NCI-H2107 (cell line): ENCODE measurements at regions not wholly inside any gene's neighbourhood (a gene's known extent, or its start where the extent isn't known, plus 50 kb on each side); places are given as distances from the start of the nearest gene placed in this dataset.
"Not testable (repeated sequence)": the region's sequence is repeated elsewhere in the genome, so short reads cannot be mapped to it uniquely, and the experiment has no call there.

Experiments
- DNase-seq: peaks from one replicate; lab custom pipeline; 2025; lab: John Stamatoyannopoulos, UW

DNA sequence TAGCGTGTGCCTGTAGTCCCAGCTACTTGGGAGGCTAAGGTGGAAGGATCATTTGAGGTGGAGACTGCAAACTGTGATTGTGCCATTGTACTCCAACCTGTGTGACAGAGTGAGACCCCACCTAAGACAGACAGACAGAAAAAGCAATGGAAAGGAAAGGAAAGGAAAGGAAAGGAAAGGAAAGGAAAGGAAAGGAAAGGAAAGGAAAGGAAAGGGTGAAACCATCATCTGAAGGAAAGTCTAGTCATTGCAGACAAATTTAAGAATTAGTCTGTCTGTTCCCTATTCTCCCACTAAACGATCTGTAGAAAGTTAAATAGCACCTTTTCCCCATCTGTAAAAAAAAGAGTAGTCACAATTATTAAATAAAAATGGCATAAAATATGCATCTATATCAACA, 91.1 kb upstream of the SKAP2 start:
- DNase-seq: no peak

DNA sequence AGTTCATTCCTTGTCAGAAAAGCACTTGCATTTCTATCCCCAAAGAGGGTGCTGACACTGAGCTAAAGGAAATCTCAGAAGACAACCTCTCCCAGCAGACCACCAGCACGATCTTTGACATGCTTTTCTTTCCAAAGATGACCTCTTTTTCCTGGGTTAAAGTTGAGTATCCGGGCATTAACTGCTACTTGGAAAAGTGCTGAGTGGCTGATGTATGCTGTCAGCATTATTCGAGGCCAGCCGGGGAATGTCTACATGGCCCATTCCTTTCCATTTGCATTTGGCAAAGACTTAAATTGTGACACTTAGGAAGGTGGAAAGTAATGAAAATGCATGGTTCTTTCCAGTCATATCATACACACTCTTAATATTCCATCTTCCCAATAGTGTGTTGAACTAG, 90.6 kb upstream of the SKAP2 start:
- DNase-seq: no peak

DNA sequence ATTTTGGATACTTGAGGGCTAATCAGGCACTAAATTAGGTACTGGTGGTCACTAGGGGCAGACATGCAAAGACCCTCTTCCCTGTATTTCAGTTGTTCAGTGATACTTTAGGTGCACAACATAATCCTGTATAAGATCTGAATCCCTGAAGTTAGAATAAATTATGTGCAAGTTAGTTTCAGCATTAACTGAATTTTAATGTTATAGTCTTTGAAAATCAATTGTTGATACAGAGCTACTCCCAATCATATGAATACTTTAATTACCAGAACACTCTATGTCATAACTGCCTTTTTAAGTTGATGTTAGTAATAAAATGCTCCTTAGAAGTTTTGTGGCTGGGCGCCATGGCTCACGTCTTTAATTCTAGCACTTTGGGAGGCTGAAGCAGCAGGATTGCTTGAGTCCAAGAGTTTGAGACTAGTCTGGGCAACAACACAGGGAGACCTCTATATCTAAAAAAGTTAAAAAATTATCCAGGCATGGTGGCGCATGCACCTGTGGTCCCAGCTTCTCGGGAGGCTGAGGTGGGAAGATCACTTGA, 87.1 kb upstream of the SKAP2 start:
- no peak for DNase-seq

DNA sequence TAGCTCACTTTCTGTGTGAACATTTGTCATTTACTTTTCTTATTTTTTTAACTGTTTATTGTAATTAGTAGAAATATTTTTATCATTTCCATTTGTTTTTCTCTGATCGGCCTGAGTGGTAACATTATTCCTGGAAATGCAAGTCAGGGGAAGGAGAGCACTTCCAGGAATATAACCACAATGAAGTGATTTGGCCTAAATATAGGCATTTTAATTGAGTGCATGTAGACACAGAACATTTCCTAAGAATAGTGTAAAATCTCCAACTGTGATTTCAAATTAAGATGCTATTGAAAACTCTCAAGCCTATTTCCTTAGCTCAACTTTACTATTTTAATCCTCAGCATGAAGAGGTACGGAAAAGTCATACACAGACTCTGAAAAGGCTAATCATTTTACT, 86.5 kb upstream of the SKAP2 start:
- no peak for DNase-seq

DNA sequence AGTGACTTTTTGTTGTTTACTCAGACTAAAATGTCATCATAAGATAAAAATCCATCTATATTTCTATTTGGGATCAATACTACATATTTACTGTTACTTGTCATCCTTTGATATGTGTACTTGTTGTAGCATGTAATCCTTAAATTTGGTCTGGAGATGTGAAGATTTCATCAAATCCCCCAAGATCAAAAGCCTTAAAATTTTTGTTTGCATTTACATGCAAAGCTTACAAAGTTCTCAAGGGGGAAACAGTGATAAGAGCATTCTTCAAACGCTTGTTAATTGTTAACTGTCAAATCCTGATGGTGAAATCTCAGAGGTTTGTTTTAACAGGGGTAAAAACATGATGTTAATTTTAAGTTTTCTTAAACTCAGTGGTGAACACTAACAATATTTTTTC, 84.9 kb upstream of the SKAP2 start:
- no peak for DNase-seq

DNA sequence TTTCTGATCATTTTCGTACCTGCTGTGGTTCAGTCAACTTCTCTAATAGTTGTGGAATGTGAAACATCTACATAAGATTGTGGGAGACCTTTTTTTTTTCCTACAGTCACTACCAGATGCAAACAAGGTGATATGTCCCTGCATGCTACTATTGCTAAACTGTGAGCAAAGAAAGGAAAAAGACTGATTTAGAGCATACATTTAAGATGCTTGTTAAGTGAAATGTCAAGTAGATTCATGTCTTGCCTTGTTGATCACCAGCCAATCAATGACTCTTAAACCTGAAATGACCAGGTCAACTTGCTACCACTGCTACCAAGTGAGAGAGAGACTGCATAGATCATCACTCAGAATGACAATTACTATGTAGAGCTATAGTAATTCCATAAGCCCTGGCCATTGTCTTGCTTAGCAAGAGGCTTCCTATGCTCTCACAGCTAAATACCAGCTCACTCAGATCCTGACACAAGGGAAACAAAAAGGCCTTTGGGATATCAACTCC, 84.3 kb upstream of the SKAP2 start:
- DNase-seq: no peak

DNA sequence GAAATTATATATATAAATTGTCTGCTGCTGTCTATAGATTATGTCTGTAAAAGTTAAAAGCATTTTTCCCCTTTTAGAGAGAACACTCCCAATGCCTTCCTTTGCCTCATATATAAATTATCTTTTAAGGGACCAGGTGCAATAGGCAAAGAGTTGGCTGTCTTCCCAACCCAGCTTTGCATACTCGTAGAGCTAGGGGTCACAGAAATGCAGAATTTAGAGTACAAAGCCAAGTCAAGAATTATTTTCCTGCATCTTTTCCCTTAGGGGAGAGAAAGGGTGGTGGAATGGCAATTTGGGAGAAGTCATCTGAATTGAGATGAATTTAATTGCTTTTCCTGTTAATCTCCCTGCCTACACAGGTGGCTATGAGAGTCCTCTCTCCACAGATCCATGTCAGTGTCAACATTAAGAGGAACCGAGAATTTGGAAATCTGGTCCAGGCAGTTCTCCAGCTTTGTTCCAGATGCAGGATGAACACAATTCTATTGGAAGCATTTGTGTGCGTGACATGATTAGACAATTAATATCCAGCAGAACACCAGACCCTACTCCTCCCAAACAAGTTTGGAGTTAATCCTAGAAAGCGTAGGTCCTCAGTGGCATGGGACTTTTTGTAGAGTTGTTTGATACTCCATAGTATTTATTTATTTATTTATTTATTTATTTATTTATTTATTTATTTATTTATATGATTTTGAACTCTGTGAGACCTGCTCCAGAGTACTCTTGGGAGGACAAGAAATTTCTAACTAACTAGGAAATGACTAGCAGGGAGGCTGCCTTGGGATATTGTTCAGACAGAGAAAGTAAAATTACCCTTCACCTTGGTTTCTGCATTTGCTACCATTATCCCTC, 80.3 kb upstream of the SKAP2 start:
- no peak for DNase-seq

DNA sequence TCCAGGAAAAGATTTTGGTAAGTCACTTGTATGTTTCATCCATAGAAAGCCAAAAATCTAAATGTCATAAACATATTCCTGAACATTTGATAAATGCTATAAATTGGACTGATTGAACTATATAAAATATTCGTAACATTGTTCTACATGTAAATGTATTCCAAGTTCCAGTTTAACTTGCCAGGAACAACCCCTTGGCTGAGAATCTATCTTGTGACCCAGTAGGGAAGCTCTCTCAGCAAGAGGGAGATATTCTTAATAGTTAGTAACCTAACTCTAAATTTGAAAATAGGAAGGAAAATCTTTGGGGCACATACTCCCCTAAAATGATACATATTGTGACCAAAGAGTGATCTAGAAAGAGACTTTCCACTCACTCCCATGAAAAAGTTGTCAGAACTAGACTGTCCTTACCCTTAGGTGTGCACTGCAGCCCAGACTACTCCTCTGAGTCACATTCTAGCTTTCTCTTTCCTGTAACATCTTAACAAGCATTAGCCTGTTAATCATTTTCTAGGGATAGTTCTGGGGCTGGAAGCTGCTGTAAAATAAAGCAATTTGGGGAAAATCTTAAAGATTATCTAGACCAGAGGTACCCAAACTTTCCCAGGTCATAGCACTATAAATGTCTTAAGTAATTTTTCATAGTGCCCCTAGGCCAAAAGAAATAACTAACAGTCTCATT, 73.7 kb upstream of the SKAP2 start:
- DNase-seq: no peak

DNA sequence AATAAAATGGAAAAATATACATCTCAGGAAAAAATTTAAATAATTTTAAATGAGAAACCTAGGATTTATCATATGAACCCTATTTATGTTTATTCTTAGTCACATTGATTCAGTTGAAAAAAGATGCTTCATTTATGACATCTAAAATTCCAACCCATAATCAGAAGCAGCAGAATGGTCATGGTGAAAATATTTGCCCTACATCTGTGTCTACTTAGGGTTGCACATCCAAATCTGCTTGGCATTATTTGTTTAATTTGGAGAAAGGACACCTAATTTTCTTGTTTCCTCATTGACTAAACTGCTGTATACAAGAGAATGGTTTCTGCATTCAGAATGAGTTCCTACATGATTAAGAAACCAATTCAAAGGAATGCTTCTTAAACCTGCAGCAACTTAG, 72.9 kb upstream of the SKAP2 start:
- no peak for DNase-seq

DNA sequence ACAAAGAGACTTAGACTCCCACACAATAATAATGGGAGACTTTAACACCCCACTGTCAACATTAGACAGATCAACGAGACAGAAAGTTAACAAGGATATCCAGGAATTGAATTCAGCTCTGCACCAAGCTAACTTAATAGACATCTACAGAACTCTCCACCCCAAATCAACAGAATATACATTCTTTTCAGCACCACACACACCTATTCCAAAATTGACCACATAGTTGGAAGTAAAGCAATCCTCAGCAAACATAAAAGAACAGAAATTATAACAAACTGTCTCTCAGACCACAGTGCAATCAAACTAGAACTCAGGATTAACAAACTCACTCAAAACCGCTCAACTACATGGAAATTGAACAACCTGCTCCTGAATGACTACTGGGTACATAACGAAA, 68.2 kb upstream of the SKAP2 start:
- DNase-seq: not testable (repeated sequence)

DNA sequence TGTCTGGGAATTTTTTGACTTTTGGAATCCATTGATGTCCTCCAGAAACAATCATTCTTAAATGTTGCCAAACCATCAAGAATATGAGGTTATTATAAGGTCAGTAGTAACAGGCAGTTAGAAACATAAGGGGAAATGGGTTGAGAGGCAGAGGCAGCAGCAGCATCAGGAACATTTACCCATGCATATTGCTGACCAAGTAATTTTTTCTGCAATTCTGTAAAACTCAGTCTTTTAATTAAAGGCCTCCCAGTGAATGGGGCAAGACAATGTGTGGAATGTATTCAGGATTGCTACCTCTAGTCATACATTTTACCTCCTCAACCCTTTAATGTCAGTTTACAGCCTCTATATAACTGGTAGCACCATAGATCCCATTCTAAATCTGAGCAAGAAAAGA, 66.5 kb upstream of the SKAP2 start:
- no peak for DNase-seq

DNA sequence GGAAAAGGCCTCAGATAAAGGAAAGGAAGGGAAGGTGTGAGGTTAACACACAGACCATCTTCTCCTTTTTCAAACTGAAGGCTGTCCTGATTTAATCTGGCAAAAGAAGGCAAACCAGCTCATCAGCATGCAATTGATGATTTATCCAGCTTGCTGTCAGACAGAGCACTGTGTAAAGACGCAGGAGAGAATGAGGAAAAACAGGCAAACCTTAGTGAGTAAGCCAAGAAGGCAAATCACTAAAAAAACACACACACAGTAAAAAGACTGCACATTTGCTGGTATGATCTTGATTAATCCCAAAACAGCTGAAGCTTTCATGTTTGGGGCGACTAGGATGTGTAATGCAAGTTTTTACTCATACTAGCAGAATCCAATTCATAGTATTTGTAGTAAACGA, 65.8 kb upstream of the SKAP2 start:
- DNase-seq: no peak

DNA sequence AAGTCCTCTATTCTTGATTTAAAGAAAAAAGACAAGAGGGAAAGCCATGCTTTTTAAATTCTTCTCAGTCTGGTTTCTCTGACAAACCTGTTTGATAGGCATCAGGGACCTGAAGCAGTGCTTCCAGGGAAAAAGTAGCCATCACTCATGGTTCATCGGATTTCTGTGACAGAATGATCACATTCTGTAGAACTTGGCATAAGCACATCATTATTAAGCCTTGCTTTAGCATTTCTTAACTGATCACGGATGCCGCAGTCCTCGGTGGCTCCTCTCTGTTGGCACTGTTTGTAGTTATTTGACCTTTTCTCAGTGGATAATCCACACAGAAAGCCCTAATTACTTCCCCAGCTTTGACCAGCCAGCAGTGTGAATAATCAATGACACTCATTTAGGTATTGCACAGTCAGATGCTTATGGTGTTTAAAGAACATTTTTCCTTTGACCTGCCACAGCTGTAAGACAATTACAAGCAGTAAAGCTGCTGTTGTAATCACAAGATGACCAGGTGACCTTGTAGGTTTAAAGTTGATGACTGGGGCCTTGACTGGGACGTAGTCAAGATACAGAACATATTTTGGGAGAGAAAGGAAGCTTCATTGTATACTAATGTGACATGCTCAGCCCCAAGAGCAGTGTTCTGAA, 64.4 kb upstream of the SKAP2 start:
- DNase-seq: no peak

DNA sequence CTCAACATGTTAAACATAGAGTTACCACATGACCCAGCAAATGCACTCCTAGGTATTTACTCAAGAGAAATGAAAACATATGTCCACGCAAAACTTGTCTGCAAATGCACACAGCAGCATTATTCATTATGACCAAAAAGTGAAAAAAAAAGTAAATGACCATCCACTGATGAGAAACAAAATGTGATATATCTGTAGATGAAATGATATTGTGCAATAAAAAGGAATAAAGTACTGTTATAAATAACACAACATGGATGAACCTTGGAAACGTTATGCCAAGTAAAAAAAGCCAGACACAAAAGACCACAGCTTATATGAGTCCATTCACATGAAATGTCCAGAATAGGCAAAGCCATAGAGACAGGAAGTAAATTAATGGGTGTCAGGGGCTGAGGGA, 61.4 kb upstream of the SKAP2 start:
- DNase-seq: no peak

DNA sequence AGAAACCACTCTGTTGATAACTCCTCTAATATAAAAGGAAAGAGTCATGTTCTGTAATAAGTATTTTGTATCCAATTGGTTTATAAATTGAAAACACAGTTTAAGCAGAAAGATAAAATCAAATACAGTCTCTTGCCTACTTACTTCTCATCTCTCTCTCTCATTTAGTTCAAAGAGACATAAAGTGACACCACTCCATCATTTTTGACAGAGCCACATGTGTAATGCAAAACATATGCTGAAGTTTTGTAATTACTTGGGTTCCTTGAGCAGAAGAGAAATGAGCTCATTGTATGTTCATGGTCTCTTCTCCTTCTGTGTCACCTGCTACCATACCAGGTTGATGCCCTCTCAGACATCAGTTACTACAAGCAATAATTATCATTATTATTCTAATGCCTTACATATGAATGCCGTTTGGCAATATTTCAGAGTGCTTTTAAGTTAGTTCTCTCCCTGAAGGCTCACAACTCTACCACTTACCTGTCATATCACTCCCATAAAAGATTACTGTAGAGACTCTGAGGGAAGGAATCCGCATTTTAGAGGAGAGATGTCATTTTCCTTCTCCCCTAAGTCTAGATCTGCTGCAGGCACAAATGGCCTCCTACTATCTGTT, 59.9 kb upstream of the SKAP2 start:
- DNase-seq: no peak

DNA sequence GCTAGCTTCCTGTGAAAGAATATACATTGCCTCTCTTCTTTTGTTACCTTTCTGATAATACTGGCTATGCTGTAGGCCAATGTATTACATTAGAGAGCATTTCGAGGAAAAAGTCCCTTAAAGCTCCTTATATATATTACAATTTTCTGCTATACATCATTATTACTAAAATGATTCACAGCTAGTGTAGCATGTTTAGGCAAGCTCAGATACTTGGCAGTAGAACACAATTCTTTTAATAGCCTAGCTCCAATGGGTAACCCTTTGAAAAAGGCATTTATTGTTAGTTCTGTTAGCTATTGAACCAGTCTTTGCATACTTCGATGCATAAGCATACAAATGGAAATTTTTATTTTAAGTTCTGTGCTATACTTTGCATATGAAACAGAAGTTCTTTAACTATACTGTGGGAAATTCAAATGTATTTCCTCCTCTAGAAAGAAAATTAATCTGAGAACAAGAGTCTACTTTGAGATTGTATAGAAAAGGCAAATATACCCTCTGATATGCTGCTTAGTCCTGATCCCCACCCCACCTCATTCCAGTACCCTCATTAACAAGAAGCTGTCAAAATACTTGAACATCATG, 55.6 kb upstream of the SKAP2 start:
- no peak for DNase-seq

DNA sequence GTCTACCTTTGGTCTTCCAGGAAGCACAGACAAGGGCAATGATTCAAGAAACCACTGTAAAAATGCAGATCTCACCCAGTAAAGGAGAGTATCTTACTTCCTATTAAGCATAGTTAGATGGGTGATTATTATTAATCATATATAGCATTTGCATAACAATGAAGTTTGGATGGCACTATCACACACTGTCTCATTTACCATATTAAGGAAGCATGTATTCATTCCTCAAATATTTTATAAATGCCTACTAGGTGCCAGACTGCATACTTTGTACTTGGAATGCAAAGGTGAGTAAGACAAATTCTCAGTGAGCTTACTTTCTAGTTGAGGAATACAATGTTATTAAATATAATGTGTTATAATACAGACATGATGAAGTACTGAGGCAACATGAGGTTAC, 53.9 kb upstream of the SKAP2 start:
- no peak for DNase-seq

DNA sequence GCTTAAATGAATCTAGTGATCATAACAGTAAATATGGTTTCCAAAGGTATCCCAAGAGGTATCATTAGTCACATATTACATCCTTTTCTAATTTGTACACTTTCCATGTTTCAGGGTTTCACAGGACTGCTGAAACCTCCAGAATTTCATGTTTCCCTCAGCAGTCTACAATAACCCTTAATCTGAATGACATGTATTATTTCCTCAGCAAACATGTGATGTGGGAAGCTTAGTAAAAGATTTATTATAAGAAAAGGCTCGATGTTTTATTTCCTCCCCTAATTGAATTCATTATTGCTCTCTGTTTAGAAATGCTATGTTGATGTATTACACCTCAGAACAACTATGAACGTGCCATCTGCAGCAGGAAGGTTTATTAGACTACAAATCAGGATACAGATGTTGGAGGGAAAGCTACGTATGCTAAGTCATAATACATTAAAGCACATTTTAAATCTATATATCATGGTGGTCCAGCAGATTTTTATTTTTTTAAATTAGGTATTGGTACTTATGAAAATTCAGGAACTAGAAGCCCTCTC, 52.5 kb upstream of the SKAP2 start:
- no peak for DNase-seq

DNA sequence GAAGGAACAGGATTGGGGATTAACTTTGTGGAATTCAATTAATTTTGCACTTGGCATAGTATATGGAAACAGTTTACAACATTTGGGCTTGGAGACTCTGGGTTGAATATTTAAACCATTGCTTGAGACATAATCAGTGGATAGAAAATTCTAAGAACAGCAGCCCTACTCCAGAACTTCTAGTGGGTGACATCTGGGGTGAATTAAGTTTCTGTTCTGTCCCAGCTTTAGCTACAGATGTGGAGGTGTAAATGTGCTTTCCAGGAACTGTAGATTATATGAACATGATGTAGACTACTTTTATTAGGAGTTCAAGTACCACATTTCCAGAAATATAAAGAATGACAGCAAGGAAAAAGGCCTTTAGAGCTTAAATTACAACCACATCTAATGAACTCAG, 51.9 kb upstream of the SKAP2 start:
- no peak for DNase-seq
